PC-3 (cell line): ENCODE measurements at regions not wholly inside any gene's neighbourhood (a gene's known extent, or its start where the extent isn't known, plus 50 kb on each side); places are given as distances from the start of the nearest gene placed in this dataset.

ENCODE experiments used
- ATAC-seq: fragments of 200-7000 bp; cut with Tn5 transposase; 2 replicates; pipeline ENCODE4 v1.9.1; 2020; ENCODE audit warnings: mild to moderate bottlenecking, moderate library complexity
- BruUV-seq: library from RNA; stranded (reverse); fragments of 400-500 nt; replicated peaks from 2 replicates; lab custom pipeline; 2021; lab: Mats Ljungman, UMichigan
- CTCF ChIA-PET: fragments of 300-600 bp; sonication (Branson Sonifier 250); formaldehyde crosslinking; loops from one replicate; lab custom pipeline; 2022; ENCODE audit warnings: antibody characterized with exemption; lab: Charles Lee
- POLR2A ChIA-PET: fragments of 300-600 bp; sonication (Branson Sonifier 250); formaldehyde crosslinking; loops from one replicate; lab custom pipeline; 2022; ENCODE audit warnings: antibody characterized with exemption; ENCODE audit not compliant: unreplicated experiment; lab: Charles Lee
- DNase-seq: peaks from one replicate; pipeline ENCODE4 v3.0.0-alpha.2; 2015
- H2AFZ ChIP-seq: fragments of 300-600 bp; sonication (generic); 2 replicates; pipeline ENCODE4 v1.6.0; 2016; ENCODE audit warnings: antibody characterized with exemption, low read length
- H3F3A ChIP-seq: fragments of 300-600 bp; sonication (generic); one replicate; pipeline ENCODE4 v1.6.0; 2017; ENCODE audit warnings: antibody characterized with exemption, low read length, control low read depth, mild to moderate bottlenecking; ENCODE audit not compliant: unreplicated experiment
- H3K27ac ChIP-seq: fragments of 300-600 bp; sonication (generic); 2 replicates; pipeline ENCODE4 v1.5.1; 2016; ENCODE audit warnings: mild to moderate bottlenecking, low read length
- H3K27me3 ChIP-seq: fragments of 300-600 bp; sonication (generic); 2 replicates; pipeline ENCODE4 v1.6.1; 2016; ENCODE audit warnings: low read length, mixed read lengths
- H3K36me3 ChIP-seq: fragments of 300-600 bp; sonication (generic); 2 replicates; pipeline ENCODE4 v1.6.1; 2016; ENCODE audit warnings: low read depth, mixed run types, low read length, mixed read lengths
- H3K4me1 ChIP-seq: fragments of 300-600 bp; sonication (generic); 2 replicates; pipeline ENCODE4 v1.5.1; 2016; ENCODE audit warnings: low read length; ENCODE audit not compliant: insufficient read depth
- H3K4me2 ChIP-seq: fragments of 300-600 bp; sonication (generic); 2 replicates; pipeline ENCODE4 v1.6.0; 2016; ENCODE audit warnings: low read length
- H3K4me3 ChIP-seq: fragments of 300-600 bp; sonication (generic); 2 replicates; pipeline ENCODE4 v1.5.1; 2016; ENCODE audit warnings: mild to moderate bottlenecking, low read length, mixed read lengths
- H3K79me2 ChIP-seq: fragments of 300-600 bp; sonication (generic); 2 replicates; pipeline ENCODE4 v1.6.1; 2017; ENCODE audit warnings: low read length, mixed read lengths
- H3K9ac ChIP-seq: fragments of 300-600 bp; sonication (generic); 2 replicates; pipeline ENCODE4 v1.6.0; 2016; ENCODE audit warnings: mild to moderate bottlenecking, low read length
- H3K9me2 ChIP-seq: fragments of 300-600 bp; sonication (generic); replicated peaks from 2 replicates; pipeline ENCODE4 v1.6.1; 2016; ENCODE audit warnings: mixed run types, low read length, mixed read lengths
- H3K9me3 ChIP-seq: fragments of 300-600 bp; sonication (generic); 2 replicates; pipeline ENCODE4 v1.6.1; 2016; ENCODE audit warnings: low read length, mixed read lengths
- H4K20me1 ChIP-seq: fragments of 300-600 bp; sonication (generic); 2 replicates; pipeline ENCODE4 v1.6.1; 2016; ENCODE audit warnings: low read length, mixed read lengths
- CTCF ChIP-seq: fragments of 300-600 bp; sonication (generic); conservative IDR thresholded peaks from 2 replicates; pipeline ENCODE4 v1.5.1; 2017; ENCODE audit warnings: antibody characterized with exemption, low read depth, mild to moderate bottlenecking, low read length
- EZH2 ChIP-seq: fragments of 300-600 bp; sonication (generic); IDR thresholded peaks from one replicate; pipeline ENCODE4 v1.6.1; 2017; ENCODE audit warnings: antibody characterized with exemption, mild to moderate bottlenecking, low read length; ENCODE audit not compliant: unreplicated experiment
- EZH2phosphoT487 ChIP-seq: fragments of 300-600 bp; sonication (generic); IDR thresholded peaks from 2 replicates; pipeline ENCODE4 v1.6.1; 2018; ENCODE audit warnings: mild to moderate bottlenecking, antibody characterized with exemption, low read length, borderline replicate concordance
- intact Hi-C: fragments of 100-400 bp; cut with micrococcal nuclease; formaldehyde crosslinking; loops from 2 replicates; pipeline ENCODE4 v1.9.0; 2023

GRCh38 chr16:86789621-86790051, 211.3 kb downstream of the FOXL1 start:
- Histone ChIP-seq H2AFZ (no peak overlapping the region), H3K9me3 (no peaks in the 10 kb centered on the region), H3K27me3 (no peaks in the 10 kb centered on the region), H3K27ac (no peak overlapping the region), H3K79me2 (no peaks in the 10 kb centered on the region), H3K4me2 (no peak overlapping the region), H3K36me3 (no peaks in the 10 kb centered on the region), H4K20me1 (no peaks in the 10 kb centered on the region), H3K4me3 (no peak overlapping the region), H3K4me1 (peaks cover 4% of the 10 kb centered on the region), H3K9me2 (no peaks in the 10 kb centered on the region), H3F3A (no peaks in the 10 kb centered on the region), H3K9ac (no peak overlapping the region)
- ATAC-seq: no peak
- TF ChIP-seq EZH2 (no peak), CTCF (no peak), EZH2phosphoT487 (no peak)
- DNase-seq: peak; percentile 5
- intact Hi-C loops: no loop called here
- no TSS peak for BruUV-seq
- CTCF ChIA-PET: no interaction called here
- POLR2A ChIA-PET: interaction anchor here (0.6 to 0.8 kb wide), 2 partner anchors 125 to 212 kb away, joined by 3 to 8 read pairs; no protein-coding TSS in a partner anchor

- no peaks in the 10 kb centered on the region for H3K27me3 ChIP-seq
Measured at GRCh38 chr16:86791287-86792035, 213.1 kb downstream of the FOXL1 start.

More at GRCh38 chr16:86791287-86792035, 213.1 kb downstream of the FOXL1 start:
- ChIA-PET POLR2A (interaction anchor here (0.6 kb wide), 1 partner anchor 127 kb away, joined by 3 read pairs; no protein-coding TSS in a partner anchor), CTCF (no interaction called here)
- H3K9ac ChIP-seq: no peak overlapping the region
- H3K27ac ChIP-seq: no peak overlapping the region
- no peaks in the 10 kb centered on the region for H3K4me1 ChIP-seq
- H3K9me3 ChIP-seq: no peaks in the 10 kb centered on the region
- no peak for ATAC-seq
- no peak overlapping the region for H3K4me3 ChIP-seq
- H3K4me2 ChIP-seq: no peak overlapping the region
- no peaks in the 10 kb centered on the region for H3K79me2 ChIP-seq
- no peaks in the 10 kb centered on the region for H3F3A ChIP-seq
- intact Hi-C loops: no loop called here
- no peaks in the 10 kb centered on the region for H4K20me1 ChIP-seq
- no peaks in the 10 kb centered on the region for H3K9me2 ChIP-seq
- no TSS peak for BruUV-seq
- DNase-seq: no peak
- H2AFZ ChIP-seq: no peak overlapping the region
- TF ChIP-seq EZH2phosphoT487: no peak
- TF ChIP-seq CTCF: no peak
- TF ChIP-seq EZH2: no peak
- no peaks in the 10 kb centered on the region for H3K36me3 ChIP-seq
